ENCODE measurements at regions not wholly inside any gene's neighbourhood (a gene's known extent, or its start where the extent isn't known, plus 50 kb on each side); places are given as distances from the start of the nearest gene placed in this dataset.

DNA sequence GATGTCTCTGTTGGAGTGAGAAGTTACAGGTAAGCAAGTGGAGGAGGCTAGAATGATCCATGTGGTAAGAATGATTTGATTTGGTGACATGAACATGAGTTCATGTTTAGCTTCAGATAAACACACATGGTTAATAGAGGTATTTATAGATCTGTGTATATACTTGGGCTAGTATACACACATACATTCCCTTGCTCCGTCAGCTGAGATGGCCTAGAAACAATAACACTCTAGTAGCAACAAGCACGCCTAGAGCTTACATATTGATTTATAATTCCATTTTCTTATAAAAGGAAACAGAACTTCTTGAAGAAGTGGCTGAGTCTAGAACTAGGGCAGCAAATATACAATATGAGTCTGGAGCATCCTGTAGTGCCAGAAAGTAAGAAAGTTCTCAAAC is 223.0 kb downstream of the RND3 start:
- TF ChIP-seq, protein P1, sequence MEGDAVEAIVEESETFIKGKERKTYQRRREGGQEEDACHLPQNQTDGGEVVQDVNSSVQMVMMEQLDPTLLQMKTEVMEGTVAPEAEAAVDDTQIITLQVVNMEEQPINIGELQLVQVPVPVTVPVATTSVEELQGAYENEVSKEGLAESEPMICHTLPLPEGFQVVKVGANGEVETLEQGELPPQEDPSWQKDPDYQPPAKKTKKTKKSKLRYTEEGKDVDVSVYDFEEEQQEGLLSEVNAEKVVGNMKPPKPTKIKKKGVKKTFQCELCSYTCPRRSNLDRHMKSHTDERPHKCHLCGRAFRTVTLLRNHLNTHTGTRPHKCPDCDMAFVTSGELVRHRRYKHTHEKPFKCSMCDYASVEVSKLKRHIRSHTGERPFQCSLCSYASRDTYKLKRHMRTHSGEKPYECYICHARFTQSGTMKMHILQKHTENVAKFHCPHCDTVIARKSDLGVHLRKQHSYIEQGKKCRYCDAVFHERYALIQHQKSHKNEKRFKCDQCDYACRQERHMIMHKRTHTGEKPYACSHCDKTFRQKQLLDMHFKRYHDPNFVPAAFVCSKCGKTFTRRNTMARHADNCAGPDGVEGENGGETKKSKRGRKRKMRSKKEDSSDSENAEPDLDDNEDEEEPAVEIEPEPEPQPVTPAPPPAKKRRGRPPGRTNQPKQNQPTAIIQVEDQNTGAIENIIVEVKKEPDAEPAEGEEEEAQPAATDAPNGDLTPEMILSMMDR (IDR thresholded peaks at IDR 0.05): no peak
- TF ChIP-seq POLR2A (IDR thresholded peaks at IDR 0.05): no peak
